ENCODE measurements at regions not wholly inside any gene's neighbourhood (a gene's known extent, or its start where the extent isn't known, plus 50 kb on each side); places are given as distances from the start of the nearest gene placed in this dataset.

DNA sequence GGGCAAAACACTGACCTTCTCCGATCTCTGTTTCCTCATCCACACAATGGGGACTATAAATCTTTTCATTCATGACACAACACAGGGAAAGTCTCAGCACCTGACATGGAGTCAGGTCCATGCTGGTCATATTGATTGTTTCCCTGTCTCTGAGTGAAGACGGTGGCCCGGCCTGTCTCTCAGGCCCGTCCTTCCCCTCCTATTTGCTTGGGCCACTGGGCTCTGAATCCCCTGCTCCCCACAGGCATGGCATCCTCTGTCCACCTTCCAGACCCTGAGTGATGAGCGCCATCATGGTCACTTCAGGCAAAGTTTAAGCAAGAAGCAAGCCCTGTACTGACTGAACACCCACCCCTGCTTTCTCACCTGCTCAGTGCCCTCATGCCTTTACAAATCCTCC, 113.3 kb upstream of the ALX4 start:
- H3K4me3 ChIP-seq (ENCODE audit: control insufficient read depth in 2 of 3, extremely low read depth in 1 of 3, insufficient read depth in 2 of 3, low read depth in 1 of 3, low read length in 3 of 3), result no peak overlapping the region
- H3K4me1 ChIP-seq (ENCODE audit: control insufficient read depth, extremely low read depth, insufficient read depth, low read length), result peaks cover 6% of the 10 kb centered on the region
- no peaks in the 10 kb centered on the region for H3K9me3 ChIP-seq (ENCODE audit: control insufficient read depth, low read depth, low read length)
- dilution Hi-C loops (cut with MboI; ENCODE audit: extremely low pct_ligation_motif_present, low sequenced_read_pairs), result no loop called here
- no peak overlapping the region for H3K4me2 ChIP-seq (ENCODE audit: control insufficient read depth, extremely low read depth, insufficient read depth, low read depth, low read length)
- no peak overlapping the region for H3K9ac ChIP-seq (ENCODE audit: control insufficient read depth, extremely low read depth, insufficient read depth, low read length)
- H3K36me3 ChIP-seq (ENCODE audit: control insufficient read depth in 2 of 2, extremely low read depth in 1 of 2, insufficient read depth in 2 of 2, low read length in 2 of 2), result no peaks in the 10 kb centered on the region
- H3K79me2 ChIP-seq (ENCODE audit: control insufficient read depth, insufficient read depth, low read length), result no peaks in the 10 kb centered on the region
- FAIRE-seq (no peak), DNase-seq (ENCODE audit: low read depth, low spot score) (no peak)
- no peaks in the 10 kb centered on the region for H3K27me3 ChIP-seq (ENCODE audit: control insufficient read depth, extremely low read depth, insufficient read depth, low read length)
- TF ChIP-seq, protein P1, sequence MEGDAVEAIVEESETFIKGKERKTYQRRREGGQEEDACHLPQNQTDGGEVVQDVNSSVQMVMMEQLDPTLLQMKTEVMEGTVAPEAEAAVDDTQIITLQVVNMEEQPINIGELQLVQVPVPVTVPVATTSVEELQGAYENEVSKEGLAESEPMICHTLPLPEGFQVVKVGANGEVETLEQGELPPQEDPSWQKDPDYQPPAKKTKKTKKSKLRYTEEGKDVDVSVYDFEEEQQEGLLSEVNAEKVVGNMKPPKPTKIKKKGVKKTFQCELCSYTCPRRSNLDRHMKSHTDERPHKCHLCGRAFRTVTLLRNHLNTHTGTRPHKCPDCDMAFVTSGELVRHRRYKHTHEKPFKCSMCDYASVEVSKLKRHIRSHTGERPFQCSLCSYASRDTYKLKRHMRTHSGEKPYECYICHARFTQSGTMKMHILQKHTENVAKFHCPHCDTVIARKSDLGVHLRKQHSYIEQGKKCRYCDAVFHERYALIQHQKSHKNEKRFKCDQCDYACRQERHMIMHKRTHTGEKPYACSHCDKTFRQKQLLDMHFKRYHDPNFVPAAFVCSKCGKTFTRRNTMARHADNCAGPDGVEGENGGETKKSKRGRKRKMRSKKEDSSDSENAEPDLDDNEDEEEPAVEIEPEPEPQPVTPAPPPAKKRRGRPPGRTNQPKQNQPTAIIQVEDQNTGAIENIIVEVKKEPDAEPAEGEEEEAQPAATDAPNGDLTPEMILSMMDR (optimal IDR thresholded peaks at IDR 0.05 in 1 of 3, IDR thresholded peaks at IDR 0.05 in 1 of 3, conservative IDR thresholded peaks at IDR 0.05 in 1 of 3; ENCODE audit: extremely low read depth in 1 of 3, insufficient read depth in 2 of 3, low read length in 3 of 3), result no peak
- no peak for TF ChIP-seq EZH2 (IDR thresholded peaks at IDR 0.05; ENCODE audit: low read length)
- no peaks in the 10 kb centered on the region for H4K20me1 ChIP-seq (ENCODE audit: control insufficient read depth, extremely low read depth, insufficient read depth, low read length)
- H3K27ac ChIP-seq (ENCODE audit: control insufficient read depth, insufficient read depth, low read length), result no peak overlapping the region
- no peak overlapping the region for H2AFZ ChIP-seq (ENCODE audit: control insufficient read depth, low read length)
- no peaks in the 10 kb centered on the region for H3K9me1 ChIP-seq (ENCODE audit: control insufficient read depth, extremely low read depth, insufficient read depth, low read length)

DNA sequence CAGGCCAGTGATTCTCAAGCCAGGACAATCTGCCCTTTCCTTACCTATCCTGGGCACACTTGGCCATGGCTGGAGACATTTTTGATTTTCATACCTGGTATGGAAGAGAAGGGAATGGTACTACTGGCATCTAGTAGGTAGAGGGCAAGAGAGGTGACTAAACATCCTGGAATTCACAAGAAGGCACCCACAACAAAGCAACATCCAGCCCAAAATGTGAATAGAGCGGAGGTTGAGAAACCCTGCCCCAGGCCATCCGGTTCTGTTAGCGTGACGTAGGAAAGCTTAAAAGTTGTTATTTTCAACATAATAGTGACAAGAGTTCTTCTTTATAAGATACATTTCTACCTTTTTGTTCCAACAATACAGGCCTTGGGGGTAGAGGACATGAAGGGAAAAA, 114.9 kb upstream of the ALX4 start:
- H3K27me3 ChIP-seq (ENCODE audit: control insufficient read depth, extremely low read depth, insufficient read depth, low read length), result peaks cover 3% of the 10 kb centered on the region
- DNase-seq (ENCODE audit: low read depth, low spot score), result peak; percentile 66
- no peak overlapping the region for H2AFZ ChIP-seq (ENCODE audit: control insufficient read depth, low read length)

More for the DNA sequence above, 114.9 kb upstream of the ALX4 start:
- H3K36me3 ChIP-seq (ENCODE audit: control insufficient read depth in 2 of 2, extremely low read depth in 1 of 2, insufficient read depth in 2 of 2, low read length in 2 of 2), result no peaks in the 10 kb centered on the region
- no peaks in the 10 kb centered on the region for H3K79me2 ChIP-seq (ENCODE audit: control insufficient read depth, insufficient read depth, low read length)
- peak; percentile 89 for FAIRE-seq
- peak overlapping the region; percentile 35 for H3K4me2 ChIP-seq (ENCODE audit: control insufficient read depth, extremely low read depth, insufficient read depth, low read depth, low read length)
- H3K4me1 ChIP-seq (ENCODE audit: control insufficient read depth, extremely low read depth, insufficient read depth, low read length), result peaks cover 6% of the 10 kb centered on the region
- no peaks in the 10 kb centered on the region for H3K9me3 ChIP-seq (ENCODE audit: control insufficient read depth, low read depth, low read length)
- H4K20me1 ChIP-seq (ENCODE audit: control insufficient read depth, extremely low read depth, insufficient read depth, low read length), result no peaks in the 10 kb centered on the region
- dilution Hi-C loops (cut with MboI; ENCODE audit: extremely low pct_ligation_motif_present, low sequenced_read_pairs), result no loop called here
- no peak overlapping the region for H3K4me3 ChIP-seq (ENCODE audit: control insufficient read depth in 2 of 3, extremely low read depth in 1 of 3, insufficient read depth in 2 of 3, low read depth in 1 of 3, low read length in 3 of 3)
- H3K9ac ChIP-seq (ENCODE audit: control insufficient read depth, extremely low read depth, insufficient read depth, low read length), result no peak overlapping the region
- H3K9me1 ChIP-seq (ENCODE audit: control insufficient read depth, extremely low read depth, insufficient read depth, low read length), result no peaks in the 10 kb centered on the region
- no peak overlapping the region for H3K27ac ChIP-seq (ENCODE audit: control insufficient read depth, insufficient read depth, low read length)
- TF ChIP-seq EZH2 (IDR thresholded peaks at IDR 0.05; ENCODE audit: low read length), result no peak
- TF ChIP-seq, protein P1 (optimal IDR thresholded peaks at IDR 0.05 in 1 of 3, IDR thresholded peaks at IDR 0.05 in 1 of 3, conservative IDR thresholded peaks at IDR 0.05 in 1 of 3; ENCODE audit: extremely low read depth in 1 of 3, insufficient read depth in 2 of 3, low read length in 3 of 3), result no peak
